Inflammatory macrophage treated with lipopolysaccharide for 4 hours (primary cell): ENCODE measurements at regions not wholly inside any gene's neighbourhood (a gene's known extent, or its start where the extent isn't known, plus 50 kb on each side); places are given as distances from the start of the nearest gene placed in this dataset.

ENCODE experiments used
- DNase-seq: peaks from one replicate; pipeline ENCODE4 v3.0.0-alpha.2; 2020

DNA sequence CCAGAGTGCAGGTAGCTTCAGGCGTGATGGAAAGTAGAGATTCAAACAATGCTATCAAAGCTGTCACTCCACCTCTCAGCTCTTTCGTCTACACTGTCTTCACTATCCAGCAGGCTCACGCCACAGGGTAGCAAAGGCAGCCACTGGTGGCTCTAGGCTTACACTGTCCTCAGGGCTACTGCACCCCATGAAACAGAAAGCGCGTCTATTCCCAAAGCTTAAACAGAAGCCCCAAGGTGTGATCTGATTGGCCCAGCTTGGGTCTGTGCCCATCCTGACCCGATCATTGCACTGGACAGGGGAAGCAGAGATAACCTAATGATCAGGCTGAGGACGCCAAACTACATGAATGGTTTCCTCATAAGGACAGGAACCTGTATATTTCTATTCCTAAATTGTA is 100.1 kb downstream of the PDCL3 start:
- no peak for DNase-seq

- no peak for DNase-seq
These were observed 101.4 kb downstream of the PDCL3 start for GRCh38 chr2:100664021-100664755.

DNA sequence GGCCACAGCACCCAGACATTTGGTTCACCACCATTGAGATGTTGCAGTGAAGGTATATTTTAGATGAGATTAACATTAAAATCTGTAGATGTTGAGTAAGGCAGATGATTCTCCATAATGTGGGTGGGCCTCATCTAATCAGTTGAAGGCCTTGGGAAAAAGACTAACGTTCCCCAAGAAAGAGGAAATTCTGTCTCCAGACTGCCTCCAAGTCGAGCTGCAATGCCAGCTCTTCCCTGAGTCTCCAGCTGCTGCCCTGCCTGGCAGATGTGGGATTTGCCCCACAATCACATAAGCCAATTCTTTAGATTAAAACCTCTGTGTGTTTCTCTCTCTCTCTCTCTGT is 101.9 kb downstream of the PDCL3 start:
- no peak for DNase-seq

DNA sequence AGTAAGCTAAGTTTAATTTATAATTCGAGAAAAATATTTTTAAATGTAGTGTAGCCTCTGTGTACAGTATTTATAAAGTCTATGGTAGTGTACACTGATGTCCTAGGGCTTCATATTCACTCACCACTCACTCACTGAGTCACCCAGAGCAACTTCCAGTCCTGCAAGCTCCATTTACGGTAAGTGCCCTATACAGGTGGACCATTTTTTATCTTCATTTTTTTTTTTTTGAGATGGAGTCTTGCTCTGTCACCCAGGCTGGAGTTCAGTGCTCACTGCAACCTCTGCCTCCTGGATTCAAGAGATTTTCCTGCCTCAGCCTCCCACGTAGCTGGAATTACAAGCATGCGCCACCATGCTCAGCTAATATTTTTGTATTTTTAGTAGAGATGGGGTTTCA is 104.2 kb downstream of the PDCL3 start:
- DNase-seq = no peak

DNA sequence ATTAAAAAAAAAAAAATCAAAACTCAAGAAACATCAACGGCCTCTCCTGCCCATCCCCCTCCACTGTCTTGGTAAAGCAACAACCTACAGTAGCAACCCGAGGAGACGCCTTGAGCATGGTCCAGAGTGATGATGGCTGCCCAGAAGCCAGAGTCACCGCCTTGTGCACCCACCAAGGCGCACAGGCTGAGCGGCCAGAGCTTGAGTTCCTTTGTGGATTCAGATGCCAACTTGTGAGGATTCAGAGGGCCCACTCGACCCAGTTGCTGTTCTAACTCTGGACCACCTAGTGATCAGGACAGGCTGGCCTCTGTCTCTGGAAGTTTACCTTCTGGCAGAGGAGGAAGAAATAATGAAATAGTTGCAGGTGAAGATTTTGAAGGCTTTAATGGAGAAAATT is 105.0 kb downstream of the PDCL3 start:
- DNase-seq = no peak

- no peak for DNase-seq
These were observed 107.4 kb downstream of the PDCL3 start for GRCh38 chr2:100670232-100670631.

DNA sequence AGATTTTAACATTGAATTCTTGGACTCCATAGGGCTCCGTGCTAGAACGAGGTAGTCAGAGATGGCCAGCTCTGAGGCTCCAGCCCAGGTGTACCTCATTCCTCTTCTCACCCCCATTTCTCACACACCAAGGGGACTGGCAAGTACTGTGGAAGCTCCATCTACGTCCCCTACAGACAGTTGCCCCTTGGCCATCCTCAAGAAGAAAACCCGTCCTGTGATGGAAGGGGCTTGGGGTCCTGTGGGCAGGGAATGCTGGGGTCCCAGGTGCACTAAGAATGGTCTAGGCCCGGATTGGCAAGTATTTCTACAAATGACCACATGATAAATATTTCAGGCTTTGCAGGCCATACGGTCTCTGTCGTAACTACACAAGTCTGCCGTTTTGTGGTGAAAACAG is 110.3 kb downstream of the PDCL3 start:
- no peak for DNase-seq

- no peak for DNase-seq
These were observed 111.1 kb downstream of the PDCL3 start for GRCh38 chr2:100673691-100674485.

- no peak for DNase-seq
These were observed 111.9 kb downstream of the PDCL3 start for GRCh38 chr2:100674666-100675065.

GRCh38 chr2:100675373-100675772 is 112.6 kb downstream of the PDCL3 start:
- no peak for DNase-seq

- no peak for DNase-seq
These were observed 113.1 kb downstream of the PDCL3 start for GRCh38 chr2:100675855-100676254.

DNA sequence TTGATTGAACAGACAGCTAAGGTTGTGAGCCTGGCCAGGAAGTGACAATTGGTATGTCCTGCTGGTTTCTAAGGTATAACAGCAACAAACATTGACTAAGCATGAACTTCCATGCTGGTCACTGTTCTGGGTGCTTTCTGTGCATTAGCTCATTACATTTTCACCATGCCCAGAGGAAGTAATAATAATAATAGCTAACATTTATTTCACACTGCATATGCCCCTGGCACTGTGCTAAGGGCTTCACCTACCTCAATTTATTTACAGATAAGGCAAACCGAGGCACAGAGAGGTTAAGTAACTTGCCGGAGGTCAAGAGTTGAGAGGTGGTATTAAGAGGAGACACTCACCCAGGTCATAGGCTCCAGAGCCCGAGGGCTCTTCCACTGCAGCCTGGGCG is 113.6 kb downstream of the PDCL3 start:
- no peak for DNase-seq

DNA sequence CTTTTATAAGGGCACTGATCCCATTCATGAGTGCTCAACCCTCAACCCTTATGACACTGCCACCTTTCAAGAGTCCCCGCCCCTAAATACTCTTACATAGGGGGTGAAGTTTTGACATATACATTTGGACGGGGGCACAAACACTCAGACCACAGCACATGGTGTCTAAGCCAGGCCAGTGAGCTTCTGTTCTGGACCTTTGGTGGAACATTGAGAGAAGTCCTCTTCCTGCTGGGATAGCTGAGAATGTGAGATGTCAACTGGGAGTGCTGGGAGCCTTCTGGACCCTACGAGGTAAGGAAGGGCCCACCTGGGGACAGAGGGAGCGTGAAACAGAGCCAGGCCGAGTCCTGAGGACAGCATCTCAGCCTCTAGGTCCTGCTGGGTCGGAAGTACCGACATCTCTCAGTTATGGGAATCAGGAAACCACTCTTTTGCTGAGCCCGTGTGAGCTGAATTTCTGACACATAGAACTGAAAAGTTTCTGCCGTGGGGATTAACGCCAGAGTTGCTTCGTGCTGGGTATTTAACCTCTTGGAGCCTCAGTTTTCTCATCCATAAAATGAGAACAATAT is 114.9 kb downstream of the PDCL3 start:
- no peak for DNase-seq

- DNase-seq = no peak
These were observed 116.4 kb downstream of the PDCL3 start for GRCh38 chr2:100679211-100679610.

DNA sequence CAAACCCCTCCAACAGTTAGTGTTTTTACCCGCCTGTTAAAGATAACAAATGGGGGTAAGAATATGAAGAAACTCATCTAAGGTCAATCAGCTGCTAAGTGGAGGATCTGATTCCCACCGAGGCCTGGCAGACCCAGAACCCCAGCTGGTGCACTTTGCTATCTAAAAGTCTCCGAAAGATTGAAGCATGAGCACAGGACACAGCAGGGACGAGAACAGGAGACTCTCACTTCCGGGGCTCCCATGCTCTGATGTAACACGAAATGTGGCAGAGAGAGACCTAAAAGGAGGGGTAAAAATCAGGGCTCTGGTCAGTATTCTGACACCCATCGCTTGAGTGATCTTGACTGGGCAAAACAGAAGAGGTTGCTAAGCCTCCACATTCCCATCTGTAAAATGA is 119.7 kb downstream of the PDCL3 start:
- DNase-seq = no peak

- no peak for DNase-seq
These were observed 120.4 kb downstream of the PDCL3 start for GRCh38 chr2:100683231-100683630.

DNA sequence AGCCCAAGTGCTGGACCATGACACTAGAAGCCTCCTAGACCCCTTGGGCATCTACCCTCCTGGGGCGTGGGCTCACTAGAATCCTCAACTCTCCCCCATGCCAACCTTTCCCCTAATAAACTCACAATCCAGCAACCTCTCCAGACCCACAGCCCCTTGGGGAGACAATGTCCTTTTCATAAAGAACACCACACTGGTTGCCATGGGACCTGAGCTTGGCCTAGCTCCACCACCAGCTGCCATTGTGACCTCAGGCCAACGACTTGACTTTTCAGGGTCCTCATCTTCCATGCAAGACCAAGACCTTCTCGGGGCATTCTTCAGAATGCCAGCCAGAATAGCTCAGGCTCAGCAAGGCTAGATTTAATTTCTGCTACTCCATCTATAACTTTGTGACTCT is 128.1 kb upstream of the NPAS2 start:
- DNase-seq = no peak

- no peak for DNase-seq
These were observed 127.6 kb upstream of the NPAS2 start for GRCh38 chr2:100692381-100692780.

DNA sequence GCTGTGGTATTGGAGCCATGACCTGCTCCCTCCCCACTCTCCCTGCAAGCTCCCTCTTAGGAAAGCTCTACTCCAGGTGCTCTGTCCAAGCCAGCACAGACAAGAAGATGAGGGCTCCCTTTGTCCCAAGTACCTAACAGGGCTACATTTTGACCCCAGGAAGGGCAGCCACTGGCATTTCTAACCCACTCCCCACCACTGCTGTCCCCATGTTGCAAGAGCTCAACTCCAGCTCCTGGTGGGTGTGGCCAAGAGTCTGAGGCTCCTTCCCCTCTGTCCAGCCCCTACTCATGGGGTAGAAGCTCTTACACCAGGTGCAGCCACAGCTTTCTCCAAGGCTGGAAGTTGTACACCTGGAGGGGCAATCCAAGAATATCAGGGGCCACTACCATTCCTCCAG is 127.0 kb upstream of the NPAS2 start:
- DNase-seq = no peak

DNA sequence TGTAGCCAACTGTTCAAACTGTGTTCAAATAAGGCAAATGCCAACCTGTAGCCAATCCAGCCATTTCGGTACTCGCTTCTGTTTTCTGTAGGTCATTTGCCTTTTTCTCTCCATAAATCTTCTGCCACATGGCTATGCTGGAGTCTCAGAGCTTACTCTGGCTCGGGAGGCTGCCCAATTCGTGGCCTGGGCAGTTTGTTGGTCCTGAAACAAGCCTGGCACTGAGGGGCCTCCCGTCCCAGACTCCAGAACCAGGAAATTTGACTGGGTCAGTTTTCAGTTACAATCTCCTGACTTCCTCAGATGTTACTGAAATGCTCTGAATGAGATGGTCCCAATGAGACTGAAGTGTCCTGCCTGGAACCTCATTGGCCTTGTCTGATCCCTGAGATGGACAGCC is 120.8 kb upstream of the NPAS2 start:
- no peak for DNase-seq

DNA sequence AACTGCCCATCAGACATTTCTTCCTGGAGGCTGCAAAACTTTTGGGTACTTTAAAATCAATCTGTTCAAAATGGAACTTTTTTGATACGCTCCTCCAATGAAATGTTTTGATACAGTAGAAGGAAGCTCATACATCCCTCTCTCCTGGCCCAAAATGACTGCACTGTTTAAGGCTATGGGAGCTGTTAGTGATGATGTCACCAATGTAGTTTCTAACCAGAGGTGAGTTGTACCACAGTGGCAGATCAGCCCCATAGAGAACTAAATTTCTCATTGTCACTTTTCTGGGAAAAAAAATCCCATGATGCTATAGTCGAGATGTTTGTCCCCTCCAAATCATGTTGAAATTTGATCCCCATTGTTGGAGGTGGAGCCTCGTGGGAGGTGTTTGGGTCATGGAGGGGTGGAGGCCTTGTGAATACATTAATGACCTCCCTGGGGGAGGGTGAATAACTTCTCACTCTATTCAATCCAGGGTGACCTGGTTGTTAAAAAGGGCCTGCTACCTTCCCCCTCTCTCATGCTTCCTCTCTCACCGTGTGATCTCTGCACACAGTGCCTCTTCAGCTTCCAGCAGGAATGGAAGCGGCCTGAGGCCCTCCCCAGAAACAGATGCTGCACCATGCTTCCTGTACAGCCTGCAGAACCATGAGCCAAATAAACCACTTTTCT is 117.4 kb upstream of the NPAS2 start:
- DNase-seq = no peak

- DNase-seq = no peak
These were observed 116.7 kb upstream of the NPAS2 start for GRCh38 chr2:100703213-100703612.

DNA sequence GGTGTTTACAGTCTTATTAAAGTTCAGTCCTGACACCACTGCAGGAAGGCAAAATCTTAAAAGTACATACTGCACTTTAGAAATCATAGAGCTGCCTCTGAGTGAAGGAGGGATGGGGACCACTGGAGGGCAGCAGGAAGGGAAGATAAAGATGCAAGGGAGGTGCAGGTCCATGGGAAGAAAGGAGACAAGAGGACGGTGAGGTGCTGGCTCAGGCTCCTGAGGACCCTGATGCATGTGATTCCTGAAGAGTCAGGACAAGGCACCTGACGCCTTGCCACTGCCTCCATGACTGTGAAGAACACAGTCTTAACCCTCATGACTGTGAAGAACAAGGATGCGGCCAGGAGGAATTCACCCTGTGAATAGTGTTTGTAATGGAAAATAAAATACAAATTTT is 116.2 kb upstream of the NPAS2 start:
- no peak for DNase-seq

DNA sequence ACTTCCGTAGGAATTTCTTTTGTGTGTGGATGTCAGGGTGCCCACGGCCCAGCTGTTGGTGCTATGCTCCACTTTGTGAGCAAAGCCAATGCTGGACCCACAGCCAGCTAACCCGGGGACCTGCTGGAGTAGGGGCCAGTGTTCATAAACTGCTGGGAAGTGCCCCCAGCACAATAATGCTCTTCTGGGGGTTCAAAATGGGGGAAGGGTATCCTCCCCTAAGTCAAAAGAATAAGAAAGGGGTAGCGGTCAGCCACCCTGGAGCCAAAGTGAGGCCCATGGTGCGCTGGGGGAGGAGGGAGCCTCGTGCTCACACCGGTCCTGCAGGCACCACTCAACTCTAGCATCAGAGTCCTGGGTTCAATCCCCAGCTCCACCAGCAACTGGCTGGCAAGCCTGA is 115.8 kb upstream of the NPAS2 start:
- DNase-seq = no peak
